T-cell (primary cell): ENCODE measurements at regions not wholly inside any gene's neighbourhood (a gene's known extent, or its start where the extent isn't known, plus 50 kb on each side); places are given as distances from the start of the nearest gene placed in this dataset.
A peak's percentile ranks its signal among the peaks of the same experiment; 100 is the strongest.

Experiments
- ATAC-seq, 4 experiments: fragments of 200-7000 bp in 3 of 4; fragments of 150-1000 bp in 1 of 4; cut with Tn5 transposase; replicated peaks in 1 of 4; 1 replicate in 3 of 4; 2 replicates in 1 of 4; pipeline ENCODE4 v1.10.0; 2021; ENCODE audit warnings: moderate library complexity in 3 of 4, mild to moderate bottlenecking in 2 of 4, moderate number of reproducible peaks in 1 of 4
- CTCF ChIA-PET, 2 donors: fragments of 300-600 bp; sonication (Branson Sonifier 250); formaldehyde crosslinking; loops; one replicate each; lab custom pipeline; 2022; ENCODE audit warnings: antibody characterized with exemption in 2 of 2; lab: Charles Lee
- POLR2A ChIA-PET, 2 donors: fragments of 300-600 bp; sonication (Branson Sonifier 250); formaldehyde crosslinking; loops; one replicate each; lab custom pipeline; 2022; ENCODE audit warnings: antibody characterized with exemption in 2 of 2; lab: Charles Lee
- DNase-seq, 35 experiments: peaks; one replicate each; pipeline versions ENCODE4 v3.0.0 to v3.0.0-alpha.2; 2013 to 2023
- H3K27ac ChIP-seq: one replicate; pipeline ENCODE4 v1.5.1; 2013; ENCODE audit warnings: low read length
- H3K27me3 ChIP-seq, 2 experiments: replicated peaks in 1 of 2; 1 replicate in 1 of 2; 2 replicates in 1 of 2; pipeline versions ENCODE4 v1.6.1 to v1.7.0; 2013; ENCODE audit warnings: low read length in 1 of 2, mixed read lengths in 1 of 2; ENCODE audit not compliant: control insufficient read depth in 2 of 2, insufficient read depth in 2 of 2; ENCODE audit errors: extremely low read depth in 1 of 2
- H3K36me3 ChIP-seq, 2 donors: 1 replicate in 1 of 2; 2 replicates in 1 of 2; pipeline versions ENCODE4 v1.6.1 to v1.7.0; 2013; ENCODE audit warnings: low read length in 1 of 2; ENCODE audit not compliant: control insufficient read depth in 2 of 2, insufficient read depth in 1 of 2; ENCODE audit errors: extremely low read depth in 1 of 2
- H3K4me1 ChIP-seq, 2 experiments: 1 replicate in 1 of 2; 2 replicates in 1 of 2; pipeline versions ENCODE4 v1.6.1 to v1.7.0; 2013; ENCODE audit warnings: low read length in 2 of 2, mixed read lengths in 1 of 2; ENCODE audit not compliant: insufficient read depth in 2 of 2, control insufficient read depth in 1 of 2; ENCODE audit errors: extremely low read depth in 1 of 2
- H3K4me3 ChIP-seq, 2 donors: 1 replicate in 1 of 2; 2 replicates in 1 of 2; pipeline versions ENCODE4 v1.5.1 to v1.7.0; 2013; ENCODE audit warnings: mild to moderate bottlenecking in 2 of 2, low read length in 1 of 2, moderate library complexity in 1 of 2; ENCODE audit not compliant: control insufficient read depth in 1 of 2; ENCODE audit errors: extremely low read depth in 1 of 2
- H3K9me3 ChIP-seq: 2 replicates; pipeline ENCODE4 v1.7.0; 2013
- H3K27ac Mint-ChIP-seq, 2 donors: one replicate each; pipeline ENCODE4 v1.8.0; 2020 to 2021; ENCODE audit warnings: mild to moderate bottlenecking in 2 of 2, mixed read lengths in 2 of 2
- H3K27me3 Mint-ChIP-seq, 2 donors: one replicate each; pipeline ENCODE4 v1.8.0; 2021 to 2022; ENCODE audit warnings: mixed read lengths in 2 of 2
- H3K36me3 Mint-ChIP-seq: one replicate; pipeline ENCODE4 v1.8.0; 2021; ENCODE audit warnings: mixed read lengths
- H3K4me1 Mint-ChIP-seq, 3 donors: one replicate each; pipeline ENCODE4 v1.8.0; 2020 to 2022; ENCODE audit warnings: mixed read lengths in 3 of 3, mild to moderate bottlenecking in 1 of 3
- H3K4me3 Mint-ChIP-seq, 3 donors: one replicate each; pipeline ENCODE4 v1.8.0; 2020 to 2022; ENCODE audit warnings: mild to moderate bottlenecking in 3 of 3, mixed read lengths in 3 of 3, moderate library complexity in 3 of 3
- H3K9me3 Mint-ChIP-seq, 3 donors: one replicate each; pipeline ENCODE4 v1.8.0; 2020 to 2022; ENCODE audit warnings: mixed read lengths in 3 of 3
- WGBS: methylation state at CpG from one replicate; pipeline ENCODE4 v1.1.5; 2013; ENCODE audit warnings: missing lambda C conversion rate; ENCODE audit not compliant: insufficient coverage; 5-methylcytosine and 5-hydroxymethylcytosine counted together

DNA sequence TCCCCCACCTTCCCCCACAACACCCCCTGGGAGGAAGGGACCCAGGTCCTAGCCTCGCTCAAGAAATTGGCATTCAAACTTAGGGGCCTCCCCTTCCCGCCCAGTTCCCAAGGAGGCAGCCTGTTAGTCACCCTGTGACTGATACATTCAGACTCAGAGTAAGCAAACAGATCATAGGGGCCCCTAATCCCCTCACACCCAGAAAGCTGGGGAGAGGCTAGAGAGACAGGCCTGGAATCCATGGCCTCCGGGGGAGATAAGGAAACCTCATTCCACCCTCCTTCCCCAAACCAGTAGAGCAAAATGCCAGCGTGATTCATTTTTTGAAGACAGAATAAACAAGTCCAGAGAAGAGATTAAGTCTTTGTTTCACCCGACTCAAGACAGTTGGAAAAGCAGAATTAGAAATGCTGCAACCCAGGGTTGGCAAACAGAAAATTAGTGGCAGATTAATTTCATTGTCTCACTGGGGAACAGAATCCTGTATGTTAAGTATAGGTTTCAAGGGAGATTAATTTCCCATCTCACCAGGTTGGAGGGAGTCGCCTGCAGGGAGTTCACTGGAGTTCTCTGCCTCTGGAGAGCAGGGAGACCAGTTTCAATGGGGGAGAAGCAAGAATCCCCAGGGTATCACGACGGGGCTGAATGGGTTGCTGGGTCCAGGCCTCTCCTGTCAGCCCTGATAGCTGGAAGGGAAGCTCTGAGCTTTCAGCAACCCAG, 268.3 kb downstream of the UACA start:
- H3K9me3 ChIP-seq: no peaks in the 10 kb centered on the region
- Mint-ChIP-seq H3K36me3 (no peaks in the 10 kb centered on the region), H3K4me3 (no peak overlapping the region), H3K4me1 (peaks cover 67 to 90% (median 75%) of the 10 kb centered on the region in 3 donors), H3K27ac (peak overlapping the region; percentile 66 to 79), H3K9me3 (no peaks in the 10 kb centered on the region), H3K27me3 (peaks cover 0 to 1% of the 10 kb centered on the region in 2 donors)
- no peak overlapping the region for H3K27ac ChIP-seq
- H3K36me3 ChIP-seq: no peaks in the 10 kb centered on the region
- DNase-seq (no peak), ATAC-seq (no peak)
- WGBS: 80% methylated on average over 2 of the region's 8 CpGs
- no peak overlapping the region for H3K4me3 ChIP-seq
- ChIA-PET POLR2A (no interaction called here), CTCF (no interaction called here)
- H3K27me3 ChIP-seq: peaks cover 0 to 9% of the 10 kb centered on the region in 2 experiments
- peaks cover 23 to 61% of the 10 kb centered on the region in 2 experiments for H3K4me1 ChIP-seq

DNA sequence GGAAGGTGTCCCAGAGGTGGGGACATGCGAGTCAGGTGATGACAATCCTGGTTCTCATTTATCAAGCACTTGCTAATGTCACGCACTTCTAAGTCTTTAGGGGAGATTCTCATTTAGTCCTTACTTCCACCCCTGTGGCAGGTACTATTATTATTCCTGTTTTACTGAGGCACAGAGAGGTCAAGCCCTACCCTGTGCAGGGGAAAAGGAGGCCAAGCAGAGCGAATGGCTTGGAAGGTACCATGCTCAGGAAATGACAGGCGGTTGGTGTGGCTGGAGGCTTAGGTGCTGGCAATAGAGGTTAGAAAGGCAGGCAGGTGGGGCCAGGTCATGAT, 268.9 kb downstream of the UACA start:
- H3K27me3 ChIP-seq: peaks cover 0 to 13% of the 10 kb centered on the region in 2 experiments
- H3K4me3 ChIP-seq: no peak overlapping the region
- no peak for DNase-seq
- no peak for ATAC-seq
- no peak overlapping the region for H3K27ac ChIP-seq
- WGBS: no CpG with 5 or more reads among the region's 4 CpGs
- Mint-ChIP-seq H3K9me3 (no peaks in the 10 kb centered on the region), H3K4me1 (peaks cover 66 to 90% (median 73%) of the 10 kb centered on the region in 3 donors), H3K27ac (peak overlapping the region in 1 of 2 donors; percentile 79), H3K36me3 (no peaks in the 10 kb centered on the region), H3K4me3 (no peak overlapping the region), H3K27me3 (peaks cover 0 to 1% of the 10 kb centered on the region in 2 donors)
- peaks cover 23 to 67% of the 10 kb centered on the region in 2 experiments for H3K4me1 ChIP-seq
- CTCF ChIA-PET: no interaction called here
- no peaks in the 10 kb centered on the region for H3K9me3 ChIP-seq
- no peaks in the 10 kb centered on the region for H3K36me3 ChIP-seq
- POLR2A ChIA-PET: no interaction called here

DNA sequence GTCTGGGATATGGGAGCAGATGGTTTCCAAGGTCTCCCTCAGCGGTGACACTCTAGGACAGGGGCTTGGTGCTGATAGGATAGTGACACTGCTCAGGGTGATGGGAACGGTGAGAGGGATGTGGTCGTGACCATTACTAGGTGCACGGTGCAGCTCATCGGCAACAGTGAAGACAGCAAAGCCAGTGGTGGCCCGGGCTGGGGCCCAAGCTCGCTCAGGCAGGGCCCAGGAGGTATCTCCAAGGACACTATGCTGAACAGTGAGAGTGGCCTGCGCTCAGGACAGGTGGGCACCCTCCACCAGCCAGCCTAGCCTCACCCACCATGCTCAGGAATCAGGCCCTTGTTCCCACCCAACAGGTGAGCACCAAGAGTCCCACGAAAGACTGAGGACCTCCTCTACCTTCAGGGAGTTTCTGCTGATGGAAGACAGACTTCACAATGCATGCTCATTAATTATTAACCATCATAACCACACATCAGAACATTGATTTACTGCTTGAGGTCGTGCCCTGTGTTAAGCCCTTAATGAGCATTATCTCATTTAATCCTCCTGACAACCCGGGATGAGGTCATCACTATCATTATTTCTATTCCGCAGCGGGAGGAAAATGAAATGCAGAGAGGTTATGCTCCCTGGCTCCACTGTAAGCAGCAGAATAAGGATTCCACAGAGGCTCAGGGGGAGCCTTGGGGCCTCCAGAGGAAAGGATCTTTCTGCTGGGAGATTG, 269.4 kb downstream of the UACA start:
- ATAC-seq (no peak), DNase-seq (no peak)
- H3K9me3 ChIP-seq: no peaks in the 10 kb centered on the region
- H3K27ac ChIP-seq: no peak overlapping the region
- Mint-ChIP-seq H3K4me3 (no peak overlapping the region), H3K27ac (peak overlapping the region; percentile 19 to 55), H3K9me3 (no peaks in the 10 kb centered on the region), H3K27me3 (peaks cover 0 to 3% of the 10 kb centered on the region in 2 donors), H3K36me3 (no peaks in the 10 kb centered on the region), H3K4me1 (peaks cover 66 to 88% (median 75%) of the 10 kb centered on the region in 3 donors)
- WGBS: 100% methylated on average over 5 of the region's 13 CpGs
- no peaks in the 10 kb centered on the region for H3K36me3 ChIP-seq
- ChIA-PET CTCF (interaction anchor here in 1 of 2 donors (0.7 kb wide), 1 partner anchor 396 kb away, joined by 3 read pairs; no protein-coding TSS in a partner anchor), POLR2A (no interaction called here)
- H3K4me3 ChIP-seq: no peak overlapping the region
- peaks cover 0 to 19% of the 10 kb centered on the region in 2 experiments for H3K27me3 ChIP-seq
- peaks cover 23 to 71% of the 10 kb centered on the region in 2 experiments for H3K4me1 ChIP-seq

GRCh38 chr15:70493376-70493775, 270.0 kb downstream of the UACA start:
- no peaks in the 10 kb centered on the region for H3K9me3 ChIP-seq
- peak overlapping the region in 1 of 3 donors; percentile 78 for H3K4me3 Mint-ChIP-seq
- DNase-seq (no peak), ATAC-seq (no peak)
- no peak overlapping the region for H3K27ac ChIP-seq
- H3K4me3 ChIP-seq: no peak overlapping the region
- H3K36me3 ChIP-seq: no peaks in the 10 kb centered on the region
- peaks cover 23 to 77% of the 10 kb centered on the region in 2 experiments for H3K4me1 ChIP-seq
- POLR2A ChIA-PET: no interaction called here
- peaks cover 0 to 20% of the 10 kb centered on the region in 2 experiments for H3K27me3 ChIP-seq
- H3K27me3 Mint-ChIP-seq: peaks cover 0 to 3% of the 10 kb centered on the region in 2 donors
- H3K4me1 Mint-ChIP-seq: peaks cover 70 to 86% (median 79%) of the 10 kb centered on the region in 3 donors
- peak overlapping the region; percentile 19 to 55 for H3K27ac Mint-ChIP-seq
- H3K9me3 Mint-ChIP-seq: no peaks in the 10 kb centered on the region
- H3K36me3 Mint-ChIP-seq: no peaks in the 10 kb centered on the region
- CTCF ChIA-PET: interaction anchor here in 1 of 2 donors (0.6 to 1.3 kb wide), 4 partner anchors 11 to 395 kb away, joined by 3 to 5 read pairs (median 4); no protein-coding TSS in a partner anchor
- WGBS: 100% methylated on average over 1 of the region's 1 CpG

DNA sequence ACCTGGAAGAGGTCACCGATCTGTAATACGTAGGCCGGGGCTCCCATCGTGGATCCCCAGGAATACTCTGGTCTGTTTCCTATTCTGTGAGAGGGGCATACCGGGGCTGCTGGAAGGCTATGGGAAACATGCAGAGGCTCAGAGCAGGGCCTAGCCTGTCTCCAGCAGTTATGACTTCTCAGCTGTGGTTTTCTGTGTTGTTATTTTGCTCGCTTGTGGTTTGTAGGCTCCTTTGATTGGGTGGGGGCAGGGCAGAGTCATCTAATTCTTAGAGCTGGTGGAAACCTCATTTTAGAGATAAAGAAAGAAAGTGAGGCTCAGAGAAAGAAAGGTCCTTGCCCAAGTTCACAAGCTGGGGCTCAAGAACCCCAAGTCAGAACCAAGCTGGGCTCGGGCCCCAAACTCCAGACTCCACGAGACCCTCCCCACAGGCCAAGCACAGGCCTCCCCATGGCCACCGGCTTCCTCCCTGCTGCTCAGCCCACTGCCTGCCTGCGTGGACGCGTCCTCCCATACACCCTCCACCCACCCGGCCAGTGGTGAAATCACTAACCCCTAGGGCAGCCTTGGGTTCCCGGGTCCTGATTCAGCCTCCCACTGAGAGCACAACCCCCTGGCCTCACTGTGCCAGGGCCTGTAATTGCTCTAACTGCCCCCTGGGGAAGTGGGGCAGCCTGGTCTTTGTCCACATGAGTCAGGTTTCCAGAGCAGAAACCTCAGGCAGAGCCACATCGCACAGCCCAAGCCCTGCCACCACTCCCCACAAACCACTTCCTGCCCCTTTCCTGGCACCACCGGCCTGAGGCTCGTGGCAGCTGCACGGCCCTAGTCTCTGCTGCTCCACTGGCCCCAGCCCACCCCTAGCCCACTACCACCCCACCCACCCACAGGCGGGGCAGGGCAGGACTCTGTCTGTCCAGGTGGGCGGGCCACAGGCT, 270.8 kb downstream of the UACA start:
- Histone ChIP-seq H3K36me3 (no peaks in the 10 kb centered on the region), H3K27ac (peak overlapping the region; percentile 55), H3K4me3 (peak overlapping the region; percentile 37 to 60), H3K4me1 (peaks cover 25 to 81% of the 10 kb centered on the region in 2 experiments), H3K9me3 (no peaks in the 10 kb centered on the region), H3K27me3 (peaks cover 0 to 20% of the 10 kb centered on the region in 2 experiments)
- H3K4me1 Mint-ChIP-seq: peaks cover 77 to 91% (median 85%) of the 10 kb centered on the region in 3 donors
- H3K27me3 Mint-ChIP-seq: peaks cover 0 to 3% of the 10 kb centered on the region in 2 donors
- no peaks in the 10 kb centered on the region for H3K9me3 Mint-ChIP-seq
- DNase-seq (peak; percentile 64 to 91 (median 81)), ATAC-seq (peak; percentile 79 to 90 (median 82))
- ChIA-PET CTCF (interaction anchor here in 1 of 2 donors (0.6 to 1.7 kb wide), 6 partner anchors 12 to 43 kb away, joined by 3 to 6 read pairs (median 4); no protein-coding TSS in a partner anchor), POLR2A (no interaction called here)
- H3K27ac Mint-ChIP-seq: peak overlapping the region; percentile 70 to 84
- H3K4me3 Mint-ChIP-seq: peak overlapping the region; percentile 65 to 78 (median 77)
- WGBS: 4% methylated on average over 17 of the region's 20 CpGs
- no peaks in the 10 kb centered on the region for H3K36me3 Mint-ChIP-seq
